ENCODE measurements at regions not wholly inside any gene's neighbourhood (a gene's known extent, or its start where the extent isn't known, plus 50 kb on each side); places are given as distances from the start of the nearest gene placed in this dataset.
"Not testable (repeated sequence)": the region's sequence is repeated elsewhere in the genome, so short reads cannot be mapped to it uniquely, and the experiment has no call there.

- TF ChIP-seq CTCF (conservative IDR thresholded peaks at IDR 0.05; ENCODE audit: low read depth, low read length); EZH2 (IDR thresholded peaks at IDR 0.05; ENCODE audit: borderline replicate concordance, low read depth, low read length, poor library complexity, severe bottlenecking): not testable (repeated sequence)
Measured at GRCh38 chr12:25352942-25353341, 102.2 kb upstream of the KRAS start.
